ENCODE measurements at regions not wholly inside any gene's neighbourhood (a gene's known extent, or its start where the extent isn't known, plus 50 kb on each side); places are given as distances from the start of the nearest gene placed in this dataset.

DNA sequence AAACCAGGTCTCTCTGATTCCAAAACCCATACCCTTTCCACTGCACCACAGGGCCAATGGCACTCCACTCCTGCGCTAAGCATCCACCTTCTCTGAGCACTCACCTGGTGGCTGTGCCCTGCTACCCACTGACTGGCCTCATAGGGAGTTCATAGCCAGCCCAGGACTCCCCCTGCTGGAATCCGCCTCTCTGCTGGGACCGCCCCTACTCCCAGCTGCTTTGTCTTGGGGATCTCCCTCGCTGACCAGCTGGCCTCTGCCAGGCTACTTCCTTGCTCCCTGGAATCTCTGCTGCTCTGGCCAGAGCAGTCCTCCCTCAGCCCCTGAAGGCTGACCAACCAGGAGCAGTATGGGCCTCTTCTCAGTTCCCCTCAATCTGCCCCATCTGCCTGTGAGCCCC, 129.7 kb downstream of the FAXC start:
- no peak for DNase-seq
- Mint-ChIP-seq H3K27me3 (peaks cover 3% of the 10 kb centered on the region), H3K27ac (no peak overlapping the region), H3K4me3 (no peak overlapping the region), H3K36me3 (no peaks in the 10 kb centered on the region), H3K4me1 (no peaks in the 10 kb centered on the region), H3K9me3 (ENCODE audit: low read depth) (no peaks in the 10 kb centered on the region)
- CTCF ChIA-PET = no interaction called here
- no peak for ATAC-seq

- H3K4me3 Mint-ChIP-seq = no peak overlapping the region
- DNase-seq (no peak), ATAC-seq (no peak)
- no peaks in the 10 kb centered on the region for H3K9me3 Mint-ChIP-seq (ENCODE audit: low read depth)
- peaks cover 10% of the 10 kb centered on the region for H3K27me3 Mint-ChIP-seq
- CTCF ChIA-PET = no interaction called here
- H3K27ac Mint-ChIP-seq = no peak overlapping the region
- no peaks in the 10 kb centered on the region for H3K36me3 Mint-ChIP-seq
- H3K4me1 Mint-ChIP-seq = no peaks in the 10 kb centered on the region
Observed at GRCh38 chr6:99216959-99217358, 132.5 kb downstream of the FAXC start.

- Mint-ChIP-seq H3K4me3 (no peak overlapping the region), H3K9me3 (ENCODE audit: low read depth) (peaks cover 2% of the 10 kb centered on the region), H3K4me1 (peaks cover under 1% of the 10 kb centered on the region), H3K27me3 (peaks cover 22% of the 10 kb centered on the region), H3K36me3 (no peaks in the 10 kb centered on the region), H3K27ac (no peak overlapping the region)
- no peak for DNase-seq
- no peak for ATAC-seq
- CTCF ChIA-PET = no interaction called here
Observed at GRCh38 chr6:99195986-99196655, 153.4 kb downstream of the FAXC start.

GRCh38 chr6:99192561-99192960, 156.9 kb downstream of the FAXC start:
- H3K4me3 Mint-ChIP-seq = no peak overlapping the region
- ATAC-seq = no peak
- no peak for DNase-seq
- CTCF ChIA-PET = no interaction called here
- H3K4me1 Mint-ChIP-seq = peaks cover 13% of the 10 kb centered on the region
- no peak overlapping the region for H3K27ac Mint-ChIP-seq
- peaks cover 3% of the 10 kb centered on the region for H3K9me3 Mint-ChIP-seq (ENCODE audit: low read depth)
- no peaks in the 10 kb centered on the region for H3K36me3 Mint-ChIP-seq
- peaks cover 11% of the 10 kb centered on the region for H3K27me3 Mint-ChIP-seq

GRCh38 chr6:99189823-99190721, 159.4 kb downstream of the FAXC start:
- no peaks in the 10 kb centered on the region for H3K36me3 Mint-ChIP-seq
- peak overlapping the region; percentile 7 for H3K4me3 Mint-ChIP-seq
- DNase-seq = peak; percentile 46
- CTCF ChIA-PET = no interaction called here
- H3K27me3 Mint-ChIP-seq = peaks cover 14% of the 10 kb centered on the region
- H3K9me3 Mint-ChIP-seq (ENCODE audit: low read depth) = peaks cover 3% of the 10 kb centered on the region
- peaks cover 13% of the 10 kb centered on the region for H3K4me1 Mint-ChIP-seq
- H3K27ac Mint-ChIP-seq = no peak overlapping the region
- peak; percentile 78 for ATAC-seq

DNA sequence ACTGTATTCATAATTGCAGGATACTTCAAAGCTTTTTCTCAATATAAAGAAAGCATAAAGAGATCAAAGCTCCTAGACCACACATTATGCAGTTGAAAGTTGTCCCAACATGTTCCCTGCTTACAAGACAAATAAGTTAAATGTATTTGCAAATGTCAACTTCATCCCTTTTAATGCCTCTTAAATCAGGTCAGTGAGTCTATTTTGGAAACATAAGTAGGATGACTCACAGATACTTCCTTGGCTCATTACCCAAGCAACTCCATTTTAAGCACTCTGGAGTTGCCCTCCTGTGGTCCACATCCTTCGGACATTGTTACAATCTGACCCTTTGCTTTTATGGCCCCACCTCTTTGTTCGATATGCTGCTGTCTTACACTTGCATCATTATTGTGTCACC, 162.0 kb downstream of the FAXC start:
- no peak for ATAC-seq
- peaks cover 3% of the 10 kb centered on the region for H3K9me3 Mint-ChIP-seq (ENCODE audit: low read depth)
- CTCF ChIA-PET = no interaction called here
- H3K36me3 Mint-ChIP-seq = no peaks in the 10 kb centered on the region
- no peak for DNase-seq
- peaks cover 13% of the 10 kb centered on the region for H3K4me1 Mint-ChIP-seq
- no peak overlapping the region for H3K4me3 Mint-ChIP-seq
- H3K27me3 Mint-ChIP-seq = peaks cover 11% of the 10 kb centered on the region
- H3K27ac Mint-ChIP-seq = no peak overlapping the region

DNA sequence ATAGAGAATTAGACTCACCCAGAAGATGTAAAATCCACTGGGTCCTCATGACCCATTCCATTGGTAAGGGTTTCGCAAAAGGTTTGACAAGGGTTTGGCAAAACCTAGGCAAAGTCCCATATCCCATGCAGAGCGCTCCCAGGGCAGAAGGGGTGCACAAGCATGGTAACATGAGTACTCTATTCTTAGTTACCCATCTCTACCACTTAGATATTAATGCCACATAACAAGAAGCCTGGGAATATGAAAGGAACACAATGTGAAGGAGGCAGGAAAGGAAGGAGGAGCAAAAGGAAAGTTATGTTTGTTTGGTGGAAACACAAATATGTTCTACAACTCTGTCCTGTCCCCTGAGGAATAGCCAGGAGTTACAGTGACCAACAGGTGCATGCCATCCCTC, 163.1 kb downstream of the FAXC start:
- H3K4me3 Mint-ChIP-seq = no peak overlapping the region
- H3K27me3 Mint-ChIP-seq = peaks cover 8% of the 10 kb centered on the region
- DNase-seq (no peak), ATAC-seq (no peak)
- H3K9me3 Mint-ChIP-seq (ENCODE audit: low read depth) = peaks cover 5% of the 10 kb centered on the region
- CTCF ChIA-PET = no interaction called here
- no peak overlapping the region for H3K27ac Mint-ChIP-seq
- H3K36me3 Mint-ChIP-seq = no peaks in the 10 kb centered on the region
- peaks cover 13% of the 10 kb centered on the region for H3K4me1 Mint-ChIP-seq

DNA sequence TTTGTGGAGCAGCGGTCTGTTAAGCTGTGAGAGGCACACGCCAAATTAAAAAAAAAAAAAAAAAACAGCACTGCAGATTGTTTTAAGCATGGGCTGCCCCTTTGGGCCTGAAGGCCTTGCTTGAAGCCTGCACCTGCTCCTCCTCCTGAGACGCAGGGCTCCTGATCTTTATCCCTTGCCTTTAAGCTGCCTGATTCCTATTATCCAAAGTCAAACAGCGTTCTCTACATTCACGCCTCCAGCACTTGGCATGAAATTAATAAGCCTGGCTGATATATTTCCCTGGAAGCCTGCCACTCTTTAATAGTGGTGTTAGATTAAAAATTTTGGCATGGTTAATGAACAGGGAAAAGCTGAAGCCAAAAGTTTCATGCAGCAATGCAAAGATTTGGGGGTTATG, 163.9 kb downstream of the FAXC start:
- peaks cover 8% of the 10 kb centered on the region for H3K9me3 Mint-ChIP-seq (ENCODE audit: low read depth)
- peaks cover 8% of the 10 kb centered on the region for H3K4me1 Mint-ChIP-seq
- ATAC-seq = no peak
- DNase-seq = no peak
- H3K36me3 Mint-ChIP-seq = no peaks in the 10 kb centered on the region
- no peak overlapping the region for H3K4me3 Mint-ChIP-seq
- H3K27ac Mint-ChIP-seq = no peak overlapping the region
- H3K27me3 Mint-ChIP-seq = peaks cover 8% of the 10 kb centered on the region
- CTCF ChIA-PET = no interaction called here

- DNase-seq = no peak
- Mint-ChIP-seq H3K27me3 (peaks cover 8% of the 10 kb centered on the region), H3K27ac (no peak overlapping the region), H3K4me1 (peaks cover 2% of the 10 kb centered on the region), H3K4me3 (no peak overlapping the region), H3K36me3 (no peaks in the 10 kb centered on the region), H3K9me3 (ENCODE audit: low read depth) (peaks cover 8% of the 10 kb centered on the region)
- CTCF ChIA-PET = no interaction called here
- no peak for ATAC-seq
Observed at GRCh38 chr6:99184696-99185095, 164.8 kb downstream of the FAXC start.

GRCh38 chr6:99183066-99183465, 166.4 kb downstream of the FAXC start:
- CTCF ChIA-PET = interaction anchor here (0.6 kb wide), 1 partner anchor 33 kb away, joined by 4 read pairs; no protein-coding TSS in a partner anchor
- peaks cover 8% of the 10 kb centered on the region for H3K9me3 Mint-ChIP-seq (ENCODE audit: low read depth)
- ATAC-seq = no peak

DNA sequence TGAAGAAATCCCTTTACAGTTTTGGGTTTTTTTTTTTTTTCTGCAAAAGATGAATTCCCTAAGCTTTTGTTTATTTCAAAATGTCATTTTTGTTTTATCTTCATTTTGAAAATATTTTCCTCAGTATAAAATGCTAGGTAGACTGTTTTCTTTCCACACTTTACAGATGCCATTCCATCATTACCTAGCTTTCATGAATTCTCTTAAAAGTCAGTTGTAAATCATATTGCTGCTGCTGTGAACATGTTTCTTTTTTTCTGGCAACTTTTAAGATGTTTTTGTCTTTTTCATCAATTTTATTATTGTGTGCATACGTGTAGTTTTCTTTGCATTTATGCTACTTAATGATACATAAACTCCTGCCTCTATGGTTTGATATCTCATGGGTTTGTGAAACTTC, 168.3 kb downstream of the FAXC start:
- ATAC-seq (no peak), DNase-seq (no peak)
- Mint-ChIP-seq H3K36me3 (no peaks in the 10 kb centered on the region), H3K4me3 (no peak overlapping the region), H3K4me1 (no peaks in the 10 kb centered on the region), H3K27me3 (peaks cover 6% of the 10 kb centered on the region), H3K9me3 (ENCODE audit: low read depth) (peaks cover 5% of the 10 kb centered on the region), H3K27ac (no peak overlapping the region)
- CTCF ChIA-PET = no interaction called here

More at GRCh38 chr6:99183066-99183465, 166.4 kb downstream of the FAXC start:
- Mint-ChIP-seq H3K4me3 (no peak overlapping the region), H3K27ac (no peak overlapping the region), H3K27me3 (peaks cover 6% of the 10 kb centered on the region), H3K4me1 (no peaks in the 10 kb centered on the region), H3K36me3 (no peaks in the 10 kb centered on the region)
- no peak for DNase-seq

- Mint-ChIP-seq H3K27me3 (no peaks in the 10 kb centered on the region), H3K4me3 (no peak overlapping the region), H3K36me3 (no peaks in the 10 kb centered on the region), H3K27ac (no peak overlapping the region), H3K4me1 (no peaks in the 10 kb centered on the region), H3K9me3 (ENCODE audit: low read depth) (peaks cover 5% of the 10 kb centered on the region)
- CTCF ChIA-PET = no interaction called here
- ATAC-seq (no peak), DNase-seq (no peak)
Observed at GRCh38 chr6:99178168-99178567, 171.3 kb downstream of the FAXC start.

DNA sequence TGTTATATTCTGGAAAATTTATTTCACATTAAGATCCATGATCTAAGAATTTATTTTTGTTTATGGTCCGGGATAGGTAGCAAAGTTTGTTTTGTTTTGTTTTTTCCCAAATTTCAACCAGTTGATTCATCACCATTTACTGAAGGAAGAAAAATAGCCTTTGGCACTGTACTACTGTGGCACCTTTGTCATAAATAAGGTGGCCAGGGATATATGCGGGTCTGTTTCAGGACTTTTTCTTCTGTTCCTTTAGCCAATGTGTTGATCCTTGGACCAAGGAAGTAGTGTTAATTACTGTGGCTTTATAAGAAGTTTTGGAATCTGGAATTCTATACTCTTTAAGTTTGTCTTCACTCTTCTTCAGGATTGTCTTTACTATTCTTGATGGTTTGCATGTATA, 171.7 kb downstream of the FAXC start:
- ATAC-seq (no peak), DNase-seq (no peak)
- Mint-ChIP-seq H3K9me3 (ENCODE audit: low read depth) (peaks cover 5% of the 10 kb centered on the region), H3K36me3 (no peaks in the 10 kb centered on the region), H3K4me3 (no peak overlapping the region), H3K27ac (no peak overlapping the region), H3K27me3 (no peaks in the 10 kb centered on the region), H3K4me1 (no peaks in the 10 kb centered on the region)
- CTCF ChIA-PET = no interaction called here

- no peak for ATAC-seq
- CTCF ChIA-PET = no interaction called here
- Mint-ChIP-seq H3K27ac (no peak overlapping the region), H3K4me1 (no peaks in the 10 kb centered on the region), H3K4me3 (no peak overlapping the region), H3K27me3 (peaks cover 15% of the 10 kb centered on the region), H3K9me3 (ENCODE audit: low read depth) (no peaks in the 10 kb centered on the region), H3K36me3 (no peaks in the 10 kb centered on the region)
- DNase-seq = no peak
Observed at GRCh38 chr6:99165838-99166237, 183.6 kb downstream of the FAXC start.
